ENCODE measurements at regions not wholly inside any gene's neighbourhood (a gene's known extent, or its start where the extent isn't known, plus 50 kb on each side); places are given as distances from the start of the nearest gene placed in this dataset.
A peak's percentile ranks its signal among the peaks of the same experiment; 100 is the strongest.

- no peak overlapping the region for H3K27ac ChIP-seq
- DNase-seq (ENCODE audit: low spot score): peak; percentile 52
- TF ChIP-seq, protein P1, sequence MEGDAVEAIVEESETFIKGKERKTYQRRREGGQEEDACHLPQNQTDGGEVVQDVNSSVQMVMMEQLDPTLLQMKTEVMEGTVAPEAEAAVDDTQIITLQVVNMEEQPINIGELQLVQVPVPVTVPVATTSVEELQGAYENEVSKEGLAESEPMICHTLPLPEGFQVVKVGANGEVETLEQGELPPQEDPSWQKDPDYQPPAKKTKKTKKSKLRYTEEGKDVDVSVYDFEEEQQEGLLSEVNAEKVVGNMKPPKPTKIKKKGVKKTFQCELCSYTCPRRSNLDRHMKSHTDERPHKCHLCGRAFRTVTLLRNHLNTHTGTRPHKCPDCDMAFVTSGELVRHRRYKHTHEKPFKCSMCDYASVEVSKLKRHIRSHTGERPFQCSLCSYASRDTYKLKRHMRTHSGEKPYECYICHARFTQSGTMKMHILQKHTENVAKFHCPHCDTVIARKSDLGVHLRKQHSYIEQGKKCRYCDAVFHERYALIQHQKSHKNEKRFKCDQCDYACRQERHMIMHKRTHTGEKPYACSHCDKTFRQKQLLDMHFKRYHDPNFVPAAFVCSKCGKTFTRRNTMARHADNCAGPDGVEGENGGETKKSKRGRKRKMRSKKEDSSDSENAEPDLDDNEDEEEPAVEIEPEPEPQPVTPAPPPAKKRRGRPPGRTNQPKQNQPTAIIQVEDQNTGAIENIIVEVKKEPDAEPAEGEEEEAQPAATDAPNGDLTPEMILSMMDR (conservative IDR thresholded peaks at IDR 0.05; ENCODE audit: low read depth): peak; percentile 80
- ChIA-PET CTCF (interaction anchor here (0.6 kb wide), 2 partner anchors 102 to 738 kb away, joined by 3 to 4 read pairs; no protein-coding TSS in a partner anchor), POLR2A (ENCODE audit: low non-redundant PET) (no interaction called here)
Observed at GRCh38 chr17:33674685-33675084, 381.6 kb upstream of the ASIC2 start.

GRCh38 chr17:33676444-33676843 is 383.3 kb upstream of the ASIC2 start:
- TF ChIP-seq, protein P1 (conservative IDR thresholded peaks at IDR 0.05; ENCODE audit: low read depth): no peak
- no peak for DNase-seq (ENCODE audit: low spot score)
- ChIA-PET CTCF (no interaction called here), POLR2A (ENCODE audit: low non-redundant PET) (no interaction called here)
- H3K27ac ChIP-seq: no peak overlapping the region

DNA sequence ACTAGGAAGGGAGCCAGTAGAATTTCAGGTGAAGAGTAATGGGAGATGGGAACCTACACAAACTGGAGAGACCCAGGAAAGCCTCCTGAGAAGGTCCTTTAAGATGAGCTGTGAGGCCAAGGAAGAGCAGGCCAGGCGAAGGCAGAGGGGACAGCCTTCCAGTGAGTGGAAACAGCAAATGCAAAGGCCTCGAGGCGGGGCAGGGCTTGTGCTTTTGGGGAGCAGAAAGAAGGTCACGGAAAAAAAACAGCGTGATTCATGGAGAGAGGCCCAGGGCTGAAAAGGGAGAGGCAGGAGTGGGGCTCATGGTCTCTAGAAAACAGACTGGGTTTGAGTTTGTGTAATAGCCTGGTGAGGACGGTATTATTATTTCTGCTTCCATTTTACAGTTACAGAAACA is 386.5 kb upstream of the ASIC2 start:
- CTCF ChIA-PET: no interaction called here
- POLR2A ChIA-PET (ENCODE audit: low non-redundant PET): no interaction called here
- no peak overlapping the region for H3K27ac ChIP-seq
- TF ChIP-seq, protein P1 (conservative IDR thresholded peaks at IDR 0.05; ENCODE audit: low read depth): no peak
- DNase-seq (ENCODE audit: low spot score): no peak

DNA sequence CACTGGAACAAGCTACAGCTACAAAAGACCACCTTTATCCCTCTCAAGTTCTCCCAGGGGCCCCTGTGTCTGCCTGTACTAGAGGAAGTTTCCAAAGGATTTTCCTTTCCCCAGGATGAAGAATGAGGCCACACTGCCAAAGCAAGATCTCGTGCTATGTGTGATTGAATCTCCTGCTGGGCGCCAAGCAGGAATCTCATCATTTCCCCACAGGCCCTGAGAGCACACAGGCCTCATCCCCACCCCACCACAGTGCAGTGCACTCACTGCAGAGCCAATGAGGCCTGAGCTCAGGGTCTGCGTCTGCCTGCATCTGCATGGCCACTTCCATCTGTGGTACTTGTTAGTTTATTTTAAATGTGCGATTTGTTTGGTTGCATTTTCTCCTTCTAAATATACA is 387.4 kb upstream of the ASIC2 start:
- no peak overlapping the region for H3K27ac ChIP-seq
- DNase-seq (ENCODE audit: low spot score): no peak
- CTCF ChIA-PET: no interaction called here
- TF ChIP-seq, protein P1 (conservative IDR thresholded peaks at IDR 0.05; ENCODE audit: low read depth): no peak
- POLR2A ChIA-PET (ENCODE audit: low non-redundant PET): no interaction called here

DNA sequence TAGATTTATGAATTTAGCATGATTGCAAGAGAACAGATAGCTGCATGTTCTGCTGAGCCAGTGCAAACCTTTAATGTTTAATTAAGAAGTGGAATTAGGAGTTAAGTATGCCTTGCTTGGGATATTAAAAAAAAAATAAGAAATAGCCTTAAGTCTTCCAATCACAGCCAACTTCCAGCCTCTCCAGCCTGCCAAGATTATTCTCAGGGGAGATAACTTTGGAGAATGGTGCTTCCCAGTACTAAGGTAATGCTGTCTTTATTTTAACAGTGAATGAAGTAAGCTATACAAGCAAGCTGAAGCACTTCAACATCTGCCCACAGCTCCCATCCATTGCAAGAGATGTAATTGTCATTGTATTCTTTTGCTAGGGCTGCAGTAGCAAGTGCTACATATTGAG is 389.5 kb upstream of the ASIC2 start:
- no peak for DNase-seq (ENCODE audit: low spot score)
- TF ChIP-seq, protein P1 (conservative IDR thresholded peaks at IDR 0.05; ENCODE audit: low read depth): no peak
- ChIA-PET POLR2A (ENCODE audit: low non-redundant PET) (no interaction called here), CTCF (no interaction called here)
- no peak overlapping the region for H3K27ac ChIP-seq

DNA sequence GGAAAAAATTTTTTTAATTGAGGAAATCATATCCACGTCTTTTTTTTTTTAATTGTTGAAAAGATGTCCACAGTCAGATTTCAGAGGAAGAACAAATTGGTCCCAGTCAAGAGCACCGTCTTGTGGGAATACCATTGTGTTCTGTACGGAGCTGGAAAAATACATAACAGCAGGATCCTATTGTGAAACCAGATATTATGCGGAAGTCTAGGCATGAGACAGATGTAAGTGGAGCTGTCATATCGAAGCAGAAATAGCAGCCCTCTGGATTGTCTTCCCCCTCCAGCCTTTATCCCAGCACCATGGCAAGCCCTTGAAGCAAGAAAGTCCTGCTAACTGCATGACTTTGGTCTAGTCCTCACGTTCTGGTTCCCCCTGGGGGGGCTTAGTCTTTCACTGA is 391.6 kb upstream of the ASIC2 start:
- ChIA-PET CTCF (no interaction called here), POLR2A (ENCODE audit: low non-redundant PET) (no interaction called here)
- H3K27ac ChIP-seq: no peak overlapping the region
- no peak for DNase-seq (ENCODE audit: low spot score)
- TF ChIP-seq, protein P1 (conservative IDR thresholded peaks at IDR 0.05; ENCODE audit: low read depth): no peak

GRCh38 chr17:33686171-33686570 is 393.1 kb upstream of the ASIC2 start:
- DNase-seq (ENCODE audit: low spot score): peak; percentile 4
- no peak overlapping the region for H3K27ac ChIP-seq
- CTCF ChIA-PET: no interaction called here
- POLR2A ChIA-PET (ENCODE audit: low non-redundant PET): no interaction called here
- TF ChIP-seq, protein P1 (conservative IDR thresholded peaks at IDR 0.05; ENCODE audit: low read depth): no peak; the same call in 1 of the 2 replicates
